T-cell (primary cell): ENCODE measurements at regions not wholly inside any gene's neighbourhood (a gene's known extent, or its start where the extent isn't known, plus 50 kb on each side); places are given as distances from the start of the nearest gene placed in this dataset.
A peak's percentile ranks its signal among the peaks of the same experiment; 100 is the strongest.

ENCODE experiments used
- ATAC-seq, 4 experiments: fragments of 200-7000 bp in 3 of 4; fragments of 150-1000 bp in 1 of 4; cut with Tn5 transposase; replicated peaks in 1 of 4; 1 replicate in 3 of 4; 2 replicates in 1 of 4; pipeline ENCODE4 v1.10.0; 2021; ENCODE audit warnings: moderate library complexity in 3 of 4, mild to moderate bottlenecking in 2 of 4, moderate number of reproducible peaks in 1 of 4
- CTCF ChIA-PET, 2 donors: fragments of 300-600 bp; sonication (Branson Sonifier 250); formaldehyde crosslinking; loops; one replicate each; lab custom pipeline; 2022; ENCODE audit warnings: antibody characterized with exemption in 2 of 2; lab: Charles Lee
- POLR2A ChIA-PET, 2 donors: fragments of 300-600 bp; sonication (Branson Sonifier 250); formaldehyde crosslinking; loops; one replicate each; lab custom pipeline; 2022; ENCODE audit warnings: antibody characterized with exemption in 2 of 2; lab: Charles Lee
- DNase-seq, 35 experiments: peaks; one replicate each; pipeline versions ENCODE4 v3.0.0 to v3.0.0-alpha.2; 2013 to 2023
- H3K27ac ChIP-seq: one replicate; pipeline ENCODE4 v1.5.1; 2013; ENCODE audit warnings: low read length
- H3K27me3 ChIP-seq, 2 experiments: replicated peaks in 1 of 2; 1 replicate in 1 of 2; 2 replicates in 1 of 2; pipeline versions ENCODE4 v1.6.1 to v1.7.0; 2013; ENCODE audit warnings: low read length in 1 of 2, mixed read lengths in 1 of 2; ENCODE audit not compliant: control insufficient read depth in 2 of 2, insufficient read depth in 2 of 2; ENCODE audit errors: extremely low read depth in 1 of 2
- H3K36me3 ChIP-seq, 2 donors: 1 replicate in 1 of 2; 2 replicates in 1 of 2; pipeline versions ENCODE4 v1.6.1 to v1.7.0; 2013; ENCODE audit warnings: low read length in 1 of 2; ENCODE audit not compliant: control insufficient read depth in 2 of 2, insufficient read depth in 1 of 2; ENCODE audit errors: extremely low read depth in 1 of 2
- H3K4me1 ChIP-seq, 2 experiments: 1 replicate in 1 of 2; 2 replicates in 1 of 2; pipeline versions ENCODE4 v1.6.1 to v1.7.0; 2013; ENCODE audit warnings: low read length in 2 of 2, mixed read lengths in 1 of 2; ENCODE audit not compliant: insufficient read depth in 2 of 2, control insufficient read depth in 1 of 2; ENCODE audit errors: extremely low read depth in 1 of 2
- H3K4me3 ChIP-seq, 2 donors: 1 replicate in 1 of 2; 2 replicates in 1 of 2; pipeline versions ENCODE4 v1.5.1 to v1.7.0; 2013; ENCODE audit warnings: mild to moderate bottlenecking in 2 of 2, low read length in 1 of 2, moderate library complexity in 1 of 2; ENCODE audit not compliant: control insufficient read depth in 1 of 2; ENCODE audit errors: extremely low read depth in 1 of 2
- H3K9me3 ChIP-seq: 2 replicates; pipeline ENCODE4 v1.7.0; 2013
- H3K27ac Mint-ChIP-seq, 2 donors: one replicate each; pipeline ENCODE4 v1.8.0; 2020 to 2021; ENCODE audit warnings: mild to moderate bottlenecking in 2 of 2, mixed read lengths in 2 of 2
- H3K27me3 Mint-ChIP-seq, 2 donors: one replicate each; pipeline ENCODE4 v1.8.0; 2021 to 2022; ENCODE audit warnings: mixed read lengths in 2 of 2
- H3K36me3 Mint-ChIP-seq: one replicate; pipeline ENCODE4 v1.8.0; 2021; ENCODE audit warnings: mixed read lengths
- H3K4me1 Mint-ChIP-seq, 3 donors: one replicate each; pipeline ENCODE4 v1.8.0; 2020 to 2022; ENCODE audit warnings: mixed read lengths in 3 of 3, mild to moderate bottlenecking in 1 of 3
- H3K4me3 Mint-ChIP-seq, 3 donors: one replicate each; pipeline ENCODE4 v1.8.0; 2020 to 2022; ENCODE audit warnings: mild to moderate bottlenecking in 3 of 3, mixed read lengths in 3 of 3, moderate library complexity in 3 of 3
- H3K9me3 Mint-ChIP-seq, 3 donors: one replicate each; pipeline ENCODE4 v1.8.0; 2020 to 2022; ENCODE audit warnings: mixed read lengths in 3 of 3
- WGBS: methylation state at CpG from one replicate; pipeline ENCODE4 v1.1.5; 2013; ENCODE audit warnings: missing lambda C conversion rate; ENCODE audit not compliant: insufficient coverage; 5-methylcytosine and 5-hydroxymethylcytosine counted together

GRCh38 chr16:72247821-72248253 lies 75.9 kb upstream of the PMFBP1 start:
- peaks cover 0 to 4% of the 10 kb centered on the region in 2 experiments for H3K4me1 ChIP-seq
- POLR2A ChIA-PET = no interaction called here
- H3K4me3 Mint-ChIP-seq = no peak overlapping the region
- H3K4me1 Mint-ChIP-seq = peaks cover 4 to 14% (median 5%) of the 10 kb centered on the region in 3 donors
- no peaks in the 10 kb centered on the region for H3K36me3 ChIP-seq
- H3K36me3 Mint-ChIP-seq = no peaks in the 10 kb centered on the region
- H3K27me3 ChIP-seq = no peaks in the 10 kb centered on the region
- H3K27ac Mint-ChIP-seq = no peak overlapping the region
- no CpG with 5 or more reads among the region's 5 CpGs for WGBS
- no peaks in the 10 kb centered on the region for H3K9me3 Mint-ChIP-seq
- no peak for DNase-seq
- H3K4me3 ChIP-seq = no peak overlapping the region
- no peak overlapping the region for H3K27ac ChIP-seq
- H3K27me3 Mint-ChIP-seq = no peaks in the 10 kb centered on the region
- CTCF ChIA-PET = no interaction called here
- ATAC-seq = no peak
- H3K9me3 ChIP-seq = no peaks in the 10 kb centered on the region

- Histone ChIP-seq H3K4me3 (no peak overlapping the region), H3K36me3 (no peaks in the 10 kb centered on the region), H3K27me3 (no peaks in the 10 kb centered on the region), H3K27ac (no peak overlapping the region), H3K9me3 (no peaks in the 10 kb centered on the region), H3K4me1 (peaks cover 0 to 4% of the 10 kb centered on the region in 2 experiments)
- ATAC-seq (peak in 1 of 4 experiments; percentile 19), DNase-seq (no peak)
- POLR2A ChIA-PET = interaction anchor here in 1 of 2 donors (0.5 kb wide), 1 partner anchor 27 kb away, joined by 6 read pairs; no protein-coding TSS in a partner anchor
- Mint-ChIP-seq H3K36me3 (no peaks in the 10 kb centered on the region), H3K27me3 (no peaks in the 10 kb centered on the region), H3K4me1 (peaks cover 4 to 14% (median 5%) of the 10 kb centered on the region in 3 donors), H3K9me3 (no peaks in the 10 kb centered on the region), H3K4me3 (no peak overlapping the region), H3K27ac (no peak overlapping the region)
- CTCF ChIA-PET = no interaction called here
- 13% methylated on average over 2 of the region's 5 CpGs for WGBS
These were observed 74.5 kb upstream of the PMFBP1 start for GRCh38 chr16:72246423-72246822.

DNA sequence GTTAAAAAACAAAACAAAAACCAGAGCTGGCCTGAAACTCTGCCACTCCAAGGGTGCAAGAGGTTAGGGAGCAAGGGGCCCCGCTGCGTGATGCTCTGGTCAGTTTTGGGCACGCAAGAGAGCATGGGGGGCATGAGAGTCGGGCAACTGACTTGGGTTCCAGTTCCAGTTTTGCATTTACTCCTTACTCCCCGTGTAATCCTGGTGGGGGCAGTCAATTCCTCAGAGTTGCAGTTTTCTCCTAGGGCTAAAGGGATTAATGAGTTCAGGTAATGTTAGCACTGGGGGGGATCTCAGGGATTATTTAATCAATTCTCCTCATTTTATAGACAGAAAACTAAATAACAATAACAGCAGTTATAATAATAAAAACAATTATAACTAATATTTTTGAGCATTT lies 72.9 kb upstream of the PMFBP1 start:
- peaks cover 4 to 14% (median 5%) of the 10 kb centered on the region in 3 donors for H3K4me1 Mint-ChIP-seq
- no peak for ATAC-seq
- H3K4me1 ChIP-seq = peaks cover 0 to 4% of the 10 kb centered on the region in 2 experiments
- ChIA-PET POLR2A (no interaction called here), CTCF (no interaction called here)
- DNase-seq = no peak
- H3K27ac ChIP-seq = no peak overlapping the region
- no peaks in the 10 kb centered on the region for H3K36me3 Mint-ChIP-seq
- no peaks in the 10 kb centered on the region for H3K9me3 Mint-ChIP-seq
- no peak overlapping the region for H3K27ac Mint-ChIP-seq
- H3K4me3 ChIP-seq = no peak overlapping the region
- no peaks in the 10 kb centered on the region for H3K36me3 ChIP-seq
- H3K27me3 Mint-ChIP-seq = peaks cover 0 to 2% of the 10 kb centered on the region in 2 donors
- H3K9me3 ChIP-seq = no peaks in the 10 kb centered on the region
- WGBS = 95% methylated on average over 4 of the region's 5 CpGs
- no peak overlapping the region for H3K4me3 Mint-ChIP-seq
- H3K27me3 ChIP-seq = no peaks in the 10 kb centered on the region

DNA sequence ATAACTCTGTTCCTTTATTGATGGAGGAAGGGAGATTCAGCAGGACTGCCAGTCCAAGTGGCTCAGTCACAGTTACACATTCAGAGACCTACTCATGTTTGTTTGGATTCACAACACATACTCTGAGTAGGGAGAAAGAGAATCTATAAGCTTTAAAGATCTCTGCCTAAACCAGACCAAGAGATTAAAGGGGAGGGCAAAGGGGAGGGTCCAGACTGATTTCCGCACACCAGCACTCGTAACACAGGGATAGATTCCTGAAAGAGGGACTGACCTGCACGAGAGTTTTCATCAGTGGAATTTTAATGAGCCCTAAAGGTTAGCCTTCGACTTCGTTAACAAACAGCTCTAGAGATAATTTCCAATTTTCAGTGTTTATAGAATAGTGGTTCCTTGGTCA lies 71.7 kb upstream of the PMFBP1 start:
- Histone ChIP-seq H3K4me1 (peaks cover 0 to 4% of the 10 kb centered on the region in 2 experiments), H3K4me3 (no peak overlapping the region), H3K27me3 (no peaks in the 10 kb centered on the region), H3K36me3 (no peaks in the 10 kb centered on the region), H3K27ac (no peak overlapping the region), H3K9me3 (no peaks in the 10 kb centered on the region)
- Mint-ChIP-seq H3K4me1 (peaks cover 4 to 14% (median 5%) of the 10 kb centered on the region in 3 donors), H3K27me3 (peaks cover 0 to 4% of the 10 kb centered on the region in 2 donors), H3K27ac (no peak overlapping the region), H3K9me3 (no peaks in the 10 kb centered on the region), H3K4me3 (no peak overlapping the region), H3K36me3 (no peaks in the 10 kb centered on the region)
- DNase-seq = no peak
- ATAC-seq = no peak
- 86% methylated on average over 2 of the region's 5 CpGs for WGBS
- ChIA-PET CTCF (no interaction called here), POLR2A (no interaction called here)

- Mint-ChIP-seq H3K4me3 (no peak overlapping the region), H3K4me1 (peaks cover 4 to 14% (median 5%) of the 10 kb centered on the region in 3 donors), H3K27ac (no peak overlapping the region), H3K9me3 (no peaks in the 10 kb centered on the region), H3K36me3 (no peaks in the 10 kb centered on the region), H3K27me3 (peaks cover 0 to 4% of the 10 kb centered on the region in 2 donors)
- no peak for ATAC-seq
- H3K4me1 ChIP-seq = peaks cover 0 to 4% of the 10 kb centered on the region in 2 experiments
- CTCF ChIA-PET = no interaction called here
- POLR2A ChIA-PET = no interaction called here
- H3K27me3 ChIP-seq = no peaks in the 10 kb centered on the region
- no peak overlapping the region for H3K4me3 ChIP-seq
- no peak overlapping the region for H3K27ac ChIP-seq
- H3K9me3 ChIP-seq = no peaks in the 10 kb centered on the region
- WGBS = 86% methylated on average over 3 of the region's 4 CpGs
- H3K36me3 ChIP-seq = no peaks in the 10 kb centered on the region
- DNase-seq = no peak
These were observed 70.8 kb upstream of the PMFBP1 start for GRCh38 chr16:72242757-72243156.

GRCh38 chr16:72241930-72242329 lies 70.0 kb upstream of the PMFBP1 start:
- peak in 1 of 35 experiments; percentile 3 for DNase-seq
- Histone ChIP-seq H3K27me3 (no peaks in the 10 kb centered on the region), H3K36me3 (no peaks in the 10 kb centered on the region), H3K9me3 (no peaks in the 10 kb centered on the region), H3K4me1 (peaks cover 0 to 4% of the 10 kb centered on the region in 2 experiments), H3K27ac (no peak overlapping the region), H3K4me3 (no peak overlapping the region)
- Mint-ChIP-seq H3K27me3 (peaks cover 0 to 4% of the 10 kb centered on the region in 2 donors), H3K9me3 (no peaks in the 10 kb centered on the region), H3K4me1 (peaks cover 4 to 14% (median 5%) of the 10 kb centered on the region in 3 donors), H3K4me3 (no peak overlapping the region), H3K27ac (no peak overlapping the region), H3K36me3 (no peaks in the 10 kb centered on the region)
- ChIA-PET CTCF (no interaction called here), POLR2A (no interaction called here)
- no CpG with 5 or more reads among the region's 7 CpGs for WGBS
- ATAC-seq = no peak

- Mint-ChIP-seq H3K27me3 (peaks cover 0 to 4% of the 10 kb centered on the region in 2 donors), H3K9me3 (no peaks in the 10 kb centered on the region), H3K4me3 (no peak overlapping the region), H3K36me3 (no peaks in the 10 kb centered on the region), H3K27ac (no peak overlapping the region), H3K4me1 (peaks cover 0 to 6% (median 0%) of the 10 kb centered on the region in 3 donors)
- no CpG with 5 or more reads among the region's 1 CpG for WGBS
- ChIA-PET CTCF (no interaction called here), POLR2A (no interaction called here)
- ATAC-seq (no peak), DNase-seq (no peak)
- no peaks in the 10 kb centered on the region for H3K9me3 ChIP-seq
- no peaks in the 10 kb centered on the region for H3K4me1 ChIP-seq
- no peaks in the 10 kb centered on the region for H3K36me3 ChIP-seq
- H3K27me3 ChIP-seq = no peaks in the 10 kb centered on the region
- no peak overlapping the region for H3K27ac ChIP-seq
- no peak overlapping the region for H3K4me3 ChIP-seq
These were observed 69.1 kb upstream of the PMFBP1 start for GRCh38 chr16:72241008-72241407.
